NCI-H2107 treated with DMSO at 0.1 percent for 48 hours (cell line): ENCODE measurements at regions not wholly inside any gene's neighbourhood (a gene's known extent, or its start where the extent isn't known, plus 50 kb on each side); places are given as distances from the start of the nearest gene placed in this dataset.
"Not testable (repeated sequence)": the region's sequence is repeated elsewhere in the genome, so short reads cannot be mapped to it uniquely, and the experiment has no call there.

Experiments used
- DNase-seq: peaks from one replicate; lab custom pipeline; 2025; ENCODE audit not compliant: unreplicated experiment; lab: John Stamatoyannopoulos, UW

- no peak for DNase-seq
Observed at GRCh38 chr5:36521838-36522745, 84.3 kb upstream of the SLC1A3 start.

GRCh38 chr5:36522746-36523065, 83.7 kb upstream of the SLC1A3 start:
- no peak for DNase-seq

GRCh38 chr5:36523450-36523849, 83.0 kb upstream of the SLC1A3 start:
- DNase-seq, result no peak

GRCh38 chr5:36523926-36524325, 82.5 kb upstream of the SLC1A3 start:
- no peak for DNase-seq

- no peak for DNase-seq
Observed at GRCh38 chr5:36526537-36526936, 79.9 kb upstream of the SLC1A3 start.

GRCh38 chr5:36528588-36528987, 77.8 kb upstream of the SLC1A3 start:
- DNase-seq, result no peak

- DNase-seq, result no peak
Observed at GRCh38 chr5:36529142-36529541, 77.3 kb upstream of the SLC1A3 start.

GRCh38 chr5:36530215-36530614, 76.2 kb upstream of the SLC1A3 start:
- no peak for DNase-seq

- no peak for DNase-seq
Observed at GRCh38 chr5:36531401-36531800, 75.0 kb upstream of the SLC1A3 start.

- DNase-seq, result no peak
Observed at GRCh38 chr5:36535378-36535777, 71.0 kb upstream of the SLC1A3 start.

GRCh38 chr5:36535859-36536615, 70.4 kb upstream of the SLC1A3 start:
- DNase-seq, result no peak

GRCh38 chr5:36536616-36537005, 69.8 kb upstream of the SLC1A3 start:
- no peak for DNase-seq

GRCh38 chr5:36537724-36538123, 68.7 kb upstream of the SLC1A3 start:
- DNase-seq, result no peak

GRCh38 chr5:36552651-36553393, 53.6 kb upstream of the SLC1A3 start:
- DNase-seq, result no peak

GRCh38 chr5:36555035-36555434, 51.4 kb upstream of the SLC1A3 start:
- DNase-seq, result not testable (repeated sequence)
